BJ (cell line): ENCODE measurements at regions not wholly inside any gene's neighbourhood (a gene's known extent, or its start where the extent isn't known, plus 50 kb on each side); places are given as distances from the start of the nearest gene placed in this dataset.

Source experiments
- CTCF ChIA-PET: fragments of 350-600 bp; formaldehyde crosslinking; extraction: SDS; loops from one replicate; lab custom pipeline; 2021; ENCODE audit warnings: antibody characterized with exemption, inconsistent platforms; lab: Yijun Ruan, JAX
- POLR2A ChIA-PET: fragments of 300-600 bp; sonication (Branson Sonifier 250); formaldehyde crosslinking; extraction: SDS; loops from one replicate; lab custom pipeline; 2021; ENCODE audit warnings: antibody characterized with exemption; lab: Charles Lee
- DNase-seq: peaks from one replicate; pipeline ENCODE4 v3.0.0-alpha.2; 2011; ENCODE audit warnings: low read depth
- H3K27me3 ChIP-seq: 2 replicates; pipeline ENCODE4 v1.6.0; 2011; ENCODE audit warnings: low read length; ENCODE audit not compliant: control insufficient read depth, insufficient read depth
- H3K36me3 ChIP-seq: 2 replicates; pipeline ENCODE4 v1.5.1; 2011; ENCODE audit warnings: low read length; ENCODE audit not compliant: control insufficient read depth, insufficient read depth
- H3K4me3 ChIP-seq: 2 replicates; pipeline ENCODE4 v1.5.1; 2011; ENCODE audit warnings: low read depth, mild to moderate bottlenecking, control low read depth, low read length
- CTCF ChIP-seq: IDR thresholded peaks from 2 replicates; pipeline ENCODE4 v1.5.1; 2011; ENCODE audit warnings: low read depth, mild to moderate bottlenecking, control low read depth, inconsistent platforms, low read length, moderate library complexity; ENCODE audit not compliant: insufficient read depth

- no peak for DNase-seq
- Histone ChIP-seq H3K4me3 (no peak overlapping the region), H3K27me3 (no peaks in the 10 kb centered on the region), H3K36me3 (no peaks in the 10 kb centered on the region)
- no peak for TF ChIP-seq CTCF
- ChIA-PET POLR2A (no interaction called here), CTCF (interaction anchor here (0.6 to 1.0 kb wide), 5 partner anchors 72 to 131 kb away, joined by 3 read pairs; no protein-coding TSS in a partner anchor)
Observed at GRCh38 chr6:24987446-24988115, 51.8 kb upstream of the RIPOR2 start.

GRCh38 chr6:24988562-24988961 is 52.8 kb upstream of the RIPOR2 start:
- Histone ChIP-seq H3K4me3 (no peak overlapping the region), H3K27me3 (no peaks in the 10 kb centered on the region), H3K36me3 (no peaks in the 10 kb centered on the region)
- POLR2A ChIA-PET: no interaction called here
- no peak for TF ChIP-seq CTCF
- CTCF ChIA-PET: interaction anchor here (0.7 to 1.0 kb wide), 2 partner anchors 97 to 129 kb away, joined by 3 read pairs; no protein-coding TSS in a partner anchor
- DNase-seq: no peak

- CTCF ChIA-PET: interaction anchor here (0.8 to 5.4 kb wide), 18 partner anchors 9 to 133 kb away, joined by 3 to 65 read pairs (median 13); no protein-coding TSS in a partner anchor
- POLR2A ChIA-PET: no interaction called here
- TF ChIP-seq CTCF: no peak
- Histone ChIP-seq H3K27me3 (no peaks in the 10 kb centered on the region), H3K4me3 (no peak overlapping the region), H3K36me3 (no peaks in the 10 kb centered on the region)
- no peak for DNase-seq
Observed at GRCh38 chr6:24990236-24990845, 54.6 kb upstream of the RIPOR2 start.

GRCh38 chr6:24990944-24991809 is 55.4 kb upstream of the RIPOR2 start:
- TF ChIP-seq CTCF: no peak
- CTCF ChIA-PET: interaction anchor here (0.5 to 5.4 kb wide), 44 partner anchors 10 to 601 kb away, joined by 3 to 65 read pairs (median 6); partner anchors contain the start of gene RIPOR2
- H3K4me3 ChIP-seq: no peak overlapping the region
- POLR2A ChIA-PET: interaction anchor here (0.7 kb wide), 1 partner anchor 9 kb away, joined by 3 read pairs; no protein-coding TSS in a partner anchor
- H3K27me3 ChIP-seq: no peaks in the 10 kb centered on the region
- no peak for DNase-seq
- H3K36me3 ChIP-seq: no peaks in the 10 kb centered on the region
